ENCODE measurements at regions not wholly inside any gene's neighbourhood (a gene's known extent, or its start where the extent isn't known, plus 50 kb on each side); places are given as distances from the start of the nearest gene placed in this dataset.

GRCh38 chr5:2919310-2920018, 168.0 kb upstream of the IRX2 start:
- Histone ChIP-seq H3K4me1 (no peaks in the 10 kb centered on the region), H3K36me3 (no peaks in the 10 kb centered on the region), H3K4me3 (no peak overlapping the region), H3K9me3 (no peaks in the 10 kb centered on the region), H3K27me3 (no peaks in the 10 kb centered on the region), H3K27ac (no peak overlapping the region)
- intact Hi-C loops (cut with DNase I): no loop called here
- peak; percentile 40 for ATAC-seq
- TF ChIP-seq, protein P1, sequence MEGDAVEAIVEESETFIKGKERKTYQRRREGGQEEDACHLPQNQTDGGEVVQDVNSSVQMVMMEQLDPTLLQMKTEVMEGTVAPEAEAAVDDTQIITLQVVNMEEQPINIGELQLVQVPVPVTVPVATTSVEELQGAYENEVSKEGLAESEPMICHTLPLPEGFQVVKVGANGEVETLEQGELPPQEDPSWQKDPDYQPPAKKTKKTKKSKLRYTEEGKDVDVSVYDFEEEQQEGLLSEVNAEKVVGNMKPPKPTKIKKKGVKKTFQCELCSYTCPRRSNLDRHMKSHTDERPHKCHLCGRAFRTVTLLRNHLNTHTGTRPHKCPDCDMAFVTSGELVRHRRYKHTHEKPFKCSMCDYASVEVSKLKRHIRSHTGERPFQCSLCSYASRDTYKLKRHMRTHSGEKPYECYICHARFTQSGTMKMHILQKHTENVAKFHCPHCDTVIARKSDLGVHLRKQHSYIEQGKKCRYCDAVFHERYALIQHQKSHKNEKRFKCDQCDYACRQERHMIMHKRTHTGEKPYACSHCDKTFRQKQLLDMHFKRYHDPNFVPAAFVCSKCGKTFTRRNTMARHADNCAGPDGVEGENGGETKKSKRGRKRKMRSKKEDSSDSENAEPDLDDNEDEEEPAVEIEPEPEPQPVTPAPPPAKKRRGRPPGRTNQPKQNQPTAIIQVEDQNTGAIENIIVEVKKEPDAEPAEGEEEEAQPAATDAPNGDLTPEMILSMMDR (IDR thresholded peaks at IDR 0.05): no peak
- no peak for DNase-seq

GRCh38 chr5:2917524-2917923, 166.0 kb upstream of the IRX2 start:
- Histone ChIP-seq H3K4me1 (no peaks in the 10 kb centered on the region), H3K27me3 (no peaks in the 10 kb centered on the region), H3K4me3 (no peak overlapping the region), H3K36me3 (no peaks in the 10 kb centered on the region), H3K9me3 (no peaks in the 10 kb centered on the region), H3K27ac (no peak overlapping the region)
- TF ChIP-seq, protein P1 (IDR thresholded peaks at IDR 0.05): no peak
- intact Hi-C loops (cut with DNase I): no loop called here
- DNase-seq: no peak
- no peak for ATAC-seq

- DNase-seq: no peak
- no peaks in the 10 kb centered on the region for H3K4me1 ChIP-seq
- TF ChIP-seq, protein P1 (IDR thresholded peaks at IDR 0.05): no peak
Measured at GRCh38 chr5:2917093-2917492, 165.6 kb upstream of the IRX2 start.

DNA sequence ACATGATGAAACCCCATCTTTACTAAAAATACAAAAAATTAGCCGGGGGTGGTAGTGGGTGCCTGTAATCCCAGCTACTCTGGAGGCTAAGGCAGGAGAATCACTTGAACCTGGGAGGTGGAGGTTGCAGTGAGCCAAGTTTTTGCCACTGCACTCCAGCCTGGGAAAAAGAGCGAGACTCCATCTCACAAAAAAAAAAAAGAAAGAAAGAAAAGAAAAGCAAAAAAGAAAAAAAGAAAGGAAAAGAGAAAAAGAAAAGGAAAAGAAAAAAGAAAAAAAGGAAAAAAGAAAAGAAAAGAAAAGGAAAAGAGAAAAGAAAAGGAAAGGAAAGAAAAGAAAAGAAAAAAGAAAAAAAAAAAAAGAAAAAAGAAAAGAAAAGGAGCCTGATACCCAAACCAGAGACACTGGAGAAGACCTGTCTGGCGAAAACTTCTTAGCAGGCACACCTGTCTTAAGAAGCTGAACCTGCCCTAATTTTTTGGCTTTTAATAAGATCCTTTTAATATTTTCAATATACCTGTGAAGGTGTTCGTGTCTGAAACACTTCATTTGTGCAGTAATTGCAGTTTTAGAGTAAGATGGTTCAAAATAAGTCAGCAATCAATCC, 164.7 kb upstream of the IRX2 start:
- no peak for DNase-seq
- Histone ChIP-seq H3K27me3 (no peaks in the 10 kb centered on the region), H3K9me3 (no peaks in the 10 kb centered on the region), H3K36me3 (no peaks in the 10 kb centered on the region), H3K4me3 (no peak overlapping the region), H3K27ac (no peak overlapping the region), H3K4me1 (no peaks in the 10 kb centered on the region)
- TF ChIP-seq, protein P1 (IDR thresholded peaks at IDR 0.05): no peak
- no peak for ATAC-seq
- intact Hi-C loops (cut with DNase I): no loop called here

More at GRCh38 chr5:2917093-2917492, 165.6 kb upstream of the IRX2 start:
- Histone ChIP-seq H3K4me3 (no peak overlapping the region), H3K27ac (no peak overlapping the region), H3K36me3 (no peaks in the 10 kb centered on the region), H3K27me3 (no peaks in the 10 kb centered on the region), H3K9me3 (no peaks in the 10 kb centered on the region)
- intact Hi-C loops (cut with DNase I): no loop called here
- ATAC-seq: no peak

DNA sequence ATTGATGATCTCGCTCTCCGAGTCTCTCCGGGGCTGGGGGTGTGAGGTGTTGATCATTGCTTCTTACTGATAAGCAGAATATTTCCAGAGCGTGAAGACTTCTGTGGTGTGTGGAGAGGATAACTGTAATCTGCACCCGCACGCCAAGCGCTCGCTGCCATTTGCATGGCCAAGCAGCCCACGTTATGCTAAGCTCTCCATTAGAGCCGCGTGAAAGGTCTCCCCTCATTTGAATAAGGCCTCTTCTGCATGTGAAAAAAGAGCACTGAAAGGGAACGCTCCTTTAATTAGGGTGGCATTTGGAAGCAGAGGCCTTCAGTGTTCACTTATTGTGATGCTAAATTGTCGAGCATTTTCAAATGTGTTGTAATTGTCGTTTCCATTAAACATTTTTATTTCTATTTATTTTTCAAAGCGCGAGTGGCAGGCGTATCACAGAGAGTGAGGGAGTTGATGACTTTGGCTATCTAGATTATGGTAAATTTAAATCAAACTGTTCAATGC, 163.6 kb upstream of the IRX2 start:
- TF ChIP-seq, protein P1 (IDR thresholded peaks at IDR 0.05): no peak
- Histone ChIP-seq H3K27ac (no peak overlapping the region), H3K27me3 (no peaks in the 10 kb centered on the region), H3K9me3 (no peaks in the 10 kb centered on the region), H3K36me3 (no peaks in the 10 kb centered on the region), H3K4me3 (no peak overlapping the region), H3K4me1 (no peaks in the 10 kb centered on the region)
- intact Hi-C loops (cut with DNase I): no loop called here
- ATAC-seq (no peak), DNase-seq (no peak)

Measured in upper lobe of right lung (tissue), 1 donor.